Keratinocyte (primary cell): ENCODE measurements at regions not wholly inside any gene's neighbourhood (a gene's known extent, or its start where the extent isn't known, plus 50 kb on each side); places are given as distances from the start of the nearest gene placed in this dataset.

ENCODE experiments used
- DNase-seq: peaks from one replicate; pipeline ENCODE4 v3.0.0-alpha.2; 2011; ENCODE audit warnings: low read depth, missing footprints, low spot score
- FAIRE-seq: peaks from 2 replicates; lab custom pipeline; 2011; peaks lifted over from hg19 to GRCh38; lab: Jason Lieb, UNC
- H2AFZ ChIP-seq: 2 replicates; pipeline ENCODE4 v1.6.0; 2012; ENCODE audit warnings: low read length, control low read depth, inconsistent platforms; ENCODE audit not compliant: control insufficient read depth
- H3K27ac ChIP-seq: 2 replicates; pipeline ENCODE4 v1.5.1; 2011; ENCODE audit warnings: low read length; ENCODE audit not compliant: control insufficient read depth, insufficient read depth
- H3K27me3 ChIP-seq: 3 replicates; pipeline ENCODE4 v1.6.0; 2011; ENCODE audit warnings: low read length; ENCODE audit not compliant: control insufficient read depth, insufficient read depth; ENCODE audit errors: extremely low read depth
- H3K36me3 ChIP-seq, 2 experiments: 2 replicates in 1 of 2; 3 replicates in 1 of 2; pipeline ENCODE4 v1.5.1; 2011; ENCODE audit warnings: low read length in 2 of 2, mild to moderate bottlenecking in 1 of 2; ENCODE audit not compliant: control insufficient read depth in 2 of 2, insufficient read depth in 2 of 2; ENCODE audit errors: extremely low read depth in 1 of 2
- H3K4me1 ChIP-seq: 3 replicates; pipeline ENCODE4 v1.5.1; 2011; ENCODE audit warnings: low read length; ENCODE audit not compliant: control insufficient read depth, insufficient read depth; ENCODE audit errors: extremely low read depth
- H3K4me2 ChIP-seq: 3 replicates; pipeline ENCODE4 v1.6.0; 2011; ENCODE audit warnings: low read depth, low read length; ENCODE audit not compliant: control insufficient read depth, insufficient read depth; ENCODE audit errors: extremely low read depth
- H3K4me3 ChIP-seq, 3 experiments: fragments of 200-600 bp in 1 of 3; sonication (generic) in 1 of 3; 2 replicates in 2 of 3; 3 replicates in 1 of 3; pipeline ENCODE4 v1.5.1; 2011 to 2016; ENCODE audit warnings: low read length in 3 of 3, mild to moderate bottlenecking in 3 of 3, control low read depth in 2 of 3, inconsistent platforms in 1 of 3, low read depth in 1 of 3, mixed read lengths in 1 of 3, mixed run types in 1 of 3, moderate library complexity in 1 of 3; ENCODE audit not compliant: control insufficient read depth in 2 of 3, insufficient read depth in 2 of 3; ENCODE audit errors: extremely low read depth in 1 of 3
- H3K79me2 ChIP-seq: 2 replicates; pipeline ENCODE4 v1.6.0; 2012; ENCODE audit warnings: low read length; ENCODE audit not compliant: control insufficient read depth, insufficient read depth
- H3K9ac ChIP-seq: 3 replicates; pipeline ENCODE4 v1.6.0; 2011; ENCODE audit warnings: low read length; ENCODE audit not compliant: control insufficient read depth, insufficient read depth; ENCODE audit errors: extremely low read depth
- H3K9me1 ChIP-seq: 3 replicates; pipeline ENCODE4 v1.6.0; 2011; ENCODE audit warnings: low read length; ENCODE audit not compliant: control insufficient read depth, insufficient read depth; ENCODE audit errors: extremely low read depth
- H3K9me3 ChIP-seq: 2 replicates; pipeline ENCODE4 v1.5.1; 2012; ENCODE audit warnings: low read depth, low read length; ENCODE audit not compliant: control insufficient read depth
- H4K20me1 ChIP-seq: 3 replicates; pipeline ENCODE4 v1.6.0; 2011; ENCODE audit warnings: low read length; ENCODE audit not compliant: control insufficient read depth, insufficient read depth; ENCODE audit errors: extremely low read depth
- EZH2 ChIP-seq: IDR thresholded peaks from one replicate; pipeline ENCODE4 v1.6.1; 2012; ENCODE audit warnings: inconsistent platforms, mild to moderate bottlenecking, low read length, moderate library complexity
- dilution Hi-C: fragments of 300-500 bp; cut with MboI; formaldehyde crosslinking; loops from one replicate; pipeline ENCODE4 v1.7.0; 2020; ENCODE audit warnings: low sequenced_read_pairs; ENCODE audit not compliant: extremely low pct_ligation_motif_present
- TF ChIP-seq, protein P1 (sequence below), 3 experiments: IDR thresholded peaks in 1 of 3; conservative IDR thresholded peaks in 1 of 3; optimal IDR thresholded peaks in 1 of 3; 2 replicates in 2 of 3; 3 replicates in 1 of 3; pipeline versions ENCODE3 to v1.5.1; 2011; ENCODE audit warnings: low read length in 3 of 3, mild to moderate bottlenecking in 3 of 3, moderate library complexity in 2 of 3, control low read depth in 1 of 3, inconsistent platforms in 1 of 3; ENCODE audit not compliant: insufficient read depth in 2 of 3; ENCODE audit errors: extremely low read depth in 1 of 3

DNA sequence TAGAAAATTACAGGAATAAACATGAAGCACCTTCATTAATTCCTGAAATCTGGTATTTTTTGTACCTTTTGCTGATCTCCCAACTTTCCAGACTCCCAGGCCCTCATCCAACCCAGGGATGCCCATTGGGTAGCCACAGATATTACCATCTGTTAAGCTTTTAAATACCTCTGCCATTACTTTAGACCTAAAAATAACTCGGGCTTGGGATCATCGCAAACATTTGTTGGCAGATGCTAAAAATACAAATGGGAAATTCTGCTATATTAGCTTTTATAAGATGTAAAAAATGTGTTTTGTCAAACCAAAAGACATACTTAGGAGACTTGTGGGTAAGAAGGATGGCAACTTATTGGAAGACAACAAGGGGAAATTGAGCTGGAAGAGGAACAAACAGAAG, 376.1 kb downstream of the CENPW start:
- Histone ChIP-seq H3K4me2 (no peak overlapping the region), H3K4me1 (no peaks in the 10 kb centered on the region), H3K9me1 (no peaks in the 10 kb centered on the region), H3K27me3 (no peaks in the 10 kb centered on the region), H4K20me1 (no peaks in the 10 kb centered on the region), H3K9ac (no peak overlapping the region), H3K79me2 (no peaks in the 10 kb centered on the region), H2AFZ (no peak overlapping the region), H3K9me3 (no peaks in the 10 kb centered on the region), H3K27ac (no peak overlapping the region), H3K4me3 (no peak overlapping the region), H3K36me3 (no peaks in the 10 kb centered on the region)
- dilution Hi-C loops = no loop called here
- DNase-seq = no peak
- FAIRE-seq = no peak
- TF ChIP-seq, protein P1, sequence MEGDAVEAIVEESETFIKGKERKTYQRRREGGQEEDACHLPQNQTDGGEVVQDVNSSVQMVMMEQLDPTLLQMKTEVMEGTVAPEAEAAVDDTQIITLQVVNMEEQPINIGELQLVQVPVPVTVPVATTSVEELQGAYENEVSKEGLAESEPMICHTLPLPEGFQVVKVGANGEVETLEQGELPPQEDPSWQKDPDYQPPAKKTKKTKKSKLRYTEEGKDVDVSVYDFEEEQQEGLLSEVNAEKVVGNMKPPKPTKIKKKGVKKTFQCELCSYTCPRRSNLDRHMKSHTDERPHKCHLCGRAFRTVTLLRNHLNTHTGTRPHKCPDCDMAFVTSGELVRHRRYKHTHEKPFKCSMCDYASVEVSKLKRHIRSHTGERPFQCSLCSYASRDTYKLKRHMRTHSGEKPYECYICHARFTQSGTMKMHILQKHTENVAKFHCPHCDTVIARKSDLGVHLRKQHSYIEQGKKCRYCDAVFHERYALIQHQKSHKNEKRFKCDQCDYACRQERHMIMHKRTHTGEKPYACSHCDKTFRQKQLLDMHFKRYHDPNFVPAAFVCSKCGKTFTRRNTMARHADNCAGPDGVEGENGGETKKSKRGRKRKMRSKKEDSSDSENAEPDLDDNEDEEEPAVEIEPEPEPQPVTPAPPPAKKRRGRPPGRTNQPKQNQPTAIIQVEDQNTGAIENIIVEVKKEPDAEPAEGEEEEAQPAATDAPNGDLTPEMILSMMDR (optimal IDR thresholded peaks at IDR 0.05 in 1 of 3, IDR thresholded peaks at IDR 0.05 in 1 of 3, conservative IDR thresholded peaks at IDR 0.05 in 1 of 3; ENCODE audit: extremely low read depth in 1 of 3, insufficient read depth in 2 of 3, low read length in 3 of 3) = no peak
- TF ChIP-seq EZH2 = no peak

DNA sequence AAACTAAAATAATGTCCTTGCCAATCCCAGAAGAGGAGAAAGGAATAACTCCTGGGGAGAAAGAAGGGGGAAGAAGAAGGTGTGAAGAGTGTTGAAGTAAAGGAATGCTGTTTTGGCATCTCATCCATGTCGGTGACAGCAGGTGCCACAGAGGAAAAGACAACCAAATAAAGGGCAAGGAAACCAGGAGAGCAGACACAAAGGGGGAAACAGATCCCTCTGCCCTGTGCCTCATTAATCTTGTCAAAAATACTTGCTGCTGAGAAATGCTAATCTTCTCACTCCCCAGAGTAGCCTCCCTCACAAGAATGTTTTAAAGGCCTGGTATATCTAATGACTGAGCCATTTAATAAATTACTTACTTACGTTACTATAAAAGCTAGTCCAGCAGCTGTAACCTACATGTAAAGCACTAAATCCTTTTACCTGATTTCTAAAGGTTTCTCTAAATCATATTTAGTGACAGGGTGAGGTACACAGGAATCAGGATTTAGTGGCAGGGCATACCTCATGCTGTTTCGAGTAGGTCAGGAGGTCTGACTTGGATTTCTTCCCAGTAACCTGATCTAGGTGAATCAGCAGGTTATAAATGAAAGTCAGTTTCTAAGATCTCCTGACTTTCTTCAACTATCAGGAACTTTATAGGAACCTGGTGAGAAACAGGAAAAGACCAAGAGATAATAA, 377.1 kb downstream of the CENPW start:
- Histone ChIP-seq H4K20me1 (no peaks in the 10 kb centered on the region), H3K9ac (no peak overlapping the region), H3K4me1 (peaks cover 6% of the 10 kb centered on the region), H3K9me1 (no peaks in the 10 kb centered on the region), H3K9me3 (no peaks in the 10 kb centered on the region), H3K36me3 (no peaks in the 10 kb centered on the region), H3K27me3 (no peaks in the 10 kb centered on the region), H2AFZ (no peak overlapping the region), H3K4me2 (no peak overlapping the region), H3K4me3 (no peak overlapping the region), H3K79me2 (no peaks in the 10 kb centered on the region), H3K27ac (no peak overlapping the region)
- dilution Hi-C loops = no loop called here
- FAIRE-seq (peak; percentile 34), DNase-seq (no peak)
- TF ChIP-seq, protein P1 (optimal IDR thresholded peaks at IDR 0.05 in 1 of 3, IDR thresholded peaks at IDR 0.05 in 1 of 3, conservative IDR thresholded peaks at IDR 0.05 in 1 of 3; ENCODE audit: extremely low read depth in 1 of 3, insufficient read depth in 2 of 3, low read length in 3 of 3) = no peak
- TF ChIP-seq EZH2 = no peak
